HG03442 (cell line): ENCODE measurements at regions not wholly inside any gene's neighbourhood (a gene's known extent, or its start where the extent isn't known, plus 50 kb on each side); places are given as distances from the start of the nearest gene placed in this dataset.

Experiments
- ATAC-seq: cut with Tn5 transposase; IDR thresholded peaks from one replicate; pipeline ENCODE4 v1.9.1; 2021; ENCODE audit warnings: mild to moderate bottlenecking, moderate library complexity; ENCODE audit not compliant: unreplicated experiment

GRCh38 chr18:78920456-78921138, 59.0 kb upstream of the SALL3 start:
- ATAC-seq: no peak

GRCh38 chr18:78922856-78923255, 56.8 kb upstream of the SALL3 start:
- ATAC-seq: no peak

DNA sequence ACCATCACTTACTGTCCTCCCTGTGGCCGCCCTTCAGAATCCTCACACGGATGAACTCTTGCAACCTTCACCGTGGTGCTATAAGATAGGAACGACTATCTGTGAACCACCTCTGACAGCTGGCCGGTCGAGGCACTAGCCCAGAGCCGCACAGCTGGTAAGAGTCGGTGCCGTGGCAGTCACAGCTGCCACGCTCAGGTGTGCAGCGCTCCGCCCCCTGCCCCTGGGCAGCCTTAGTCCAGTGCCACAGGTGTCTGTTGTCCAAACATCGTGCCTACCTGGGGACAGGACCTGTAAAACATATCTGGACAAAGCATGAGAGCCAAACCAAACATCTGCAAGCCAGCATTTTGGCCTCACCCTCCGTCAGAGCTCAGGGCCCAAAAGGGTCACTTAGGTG, 55.3 kb upstream of the SALL3 start:
- ATAC-seq: no peak

DNA sequence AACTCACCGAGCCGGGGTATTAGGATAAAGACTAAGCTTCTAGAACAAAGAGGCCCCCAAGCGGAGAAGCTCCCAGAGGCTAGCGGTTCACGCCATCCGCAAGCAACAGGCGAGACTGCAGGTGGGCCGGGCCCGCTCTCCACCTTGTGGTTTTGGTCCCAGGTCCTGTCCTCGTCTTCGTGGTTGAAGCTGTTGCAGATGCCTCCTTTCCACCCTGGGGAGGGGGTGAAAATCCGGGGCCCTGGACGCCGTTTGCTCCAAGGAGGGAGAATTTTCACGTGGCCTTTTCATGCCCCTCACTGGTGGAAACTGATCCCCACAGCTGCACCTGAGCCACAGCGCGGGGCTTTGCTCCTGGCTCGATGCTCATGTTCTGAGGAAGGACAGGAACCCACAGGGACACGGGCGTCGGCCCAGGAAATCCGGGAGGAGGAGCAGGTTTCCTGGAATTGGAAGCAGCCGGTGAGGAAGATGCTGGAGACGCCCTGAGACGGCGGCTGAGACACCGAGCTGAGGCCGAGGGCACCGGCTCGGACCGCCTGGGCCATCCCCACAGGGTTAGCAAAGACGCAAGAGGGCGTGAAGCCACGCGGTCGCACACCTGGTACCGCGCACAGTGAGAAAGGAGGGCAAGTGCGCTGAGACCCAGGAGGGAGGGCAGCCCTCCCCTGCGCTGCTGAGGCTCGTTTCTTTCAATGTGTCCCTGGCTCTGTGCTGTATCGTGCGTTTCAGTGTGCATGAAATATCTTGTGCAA, 54.7 kb upstream of the SALL3 start:
- ATAC-seq: no peak

GRCh38 chr18:78925557-78926242, 53.9 kb upstream of the SALL3 start:
- ATAC-seq: no peak

- no peak for ATAC-seq
Measured at GRCh38 chr18:78926243-78926615, 53.4 kb upstream of the SALL3 start.

DNA sequence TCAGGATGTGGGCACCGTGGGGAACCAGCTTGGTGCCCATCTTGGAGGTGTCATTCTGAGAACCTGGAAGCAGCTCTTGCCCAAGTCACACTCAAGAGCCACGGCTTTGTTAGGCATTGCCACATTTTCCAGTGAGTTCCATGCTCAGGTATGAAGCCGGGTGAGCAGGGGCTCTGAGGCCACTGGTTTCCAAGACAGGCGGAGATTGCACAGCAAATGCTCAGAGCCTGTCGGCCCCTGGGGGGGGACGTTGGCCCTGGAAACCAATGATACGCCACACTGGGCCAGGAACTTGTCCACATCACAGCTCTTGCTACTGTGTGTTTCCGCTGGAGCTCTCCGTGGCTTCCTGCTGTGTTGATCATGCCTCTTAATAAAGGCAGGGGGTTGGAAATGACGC, 52.5 kb upstream of the SALL3 start:
- ATAC-seq: no peak

GRCh38 chr18:78927616-78928015, 52.0 kb upstream of the SALL3 start:
- ATAC-seq: no peak

- no peak for ATAC-seq
Measured at GRCh38 chr18:78928076-78928475, 51.5 kb upstream of the SALL3 start.

- no peak for ATAC-seq
Measured at GRCh38 chr18:78929516-78929915, 50.1 kb upstream of the SALL3 start.
